KMS-11 (cell line): ENCODE measurements at regions not wholly inside any gene's neighbourhood (a gene's known extent, or its start where the extent isn't known, plus 50 kb on each side); places are given as distances from the start of the nearest gene placed in this dataset.

ENCODE experiments used
- H2AFZ ChIP-seq: fragments of 200-600 bp; sonication (generic); 2 replicates; pipeline ENCODE4 v1.6.1; 2016; ENCODE audit warnings: antibody characterized with exemption, mixed run types, low read depth
- H3K27ac ChIP-seq: fragments of 200-600 bp; sonication (generic); 2 replicates; pipeline ENCODE4 v1.6.1; 2016; ENCODE audit warnings: mild to moderate bottlenecking, mixed run types
- H3K27me3 ChIP-seq: fragments of 200-600 bp; sonication (generic); 2 replicates; pipeline ENCODE4 v1.6.1; 2017; ENCODE audit warnings: mild to moderate bottlenecking, low read depth, mixed run types, moderate library complexity; ENCODE audit not compliant: insufficient read depth
- H3K36me3 ChIP-seq: fragments of 200-600 bp; sonication (generic); 2 replicates; pipeline ENCODE4 v1.6.1; 2017; ENCODE audit warnings: mild to moderate bottlenecking, mixed run types; ENCODE audit not compliant: insufficient read depth
- H3K4me1 ChIP-seq: fragments of 200-600 bp; sonication (generic); 2 replicates; pipeline ENCODE4 v1.6.1; 2016; ENCODE audit warnings: mild to moderate bottlenecking, low read depth, mixed run types; ENCODE audit not compliant: poor library complexity, severe bottlenecking
- H3K4me2 ChIP-seq: fragments of 200-600 bp; sonication (generic); 2 replicates; pipeline ENCODE4 v1.7.0; 2016; ENCODE audit warnings: mild to moderate bottlenecking, mixed run types
- H3K4me3 ChIP-seq: fragments of 200-600 bp; sonication (generic); IDR thresholded peaks from 2 replicates; pipeline ENCODE4 v1.6.1; 2017; ENCODE audit warnings: low read depth, low read length, mixed read lengths; ENCODE audit not compliant: insufficient read depth
- H3K79me2 ChIP-seq: fragments of 200-600 bp; sonication (generic); 2 replicates; pipeline ENCODE4 v1.6.1; 2016; ENCODE audit warnings: low read depth, mixed run types; ENCODE audit not compliant: insufficient read depth
- H3K9ac ChIP-seq: fragments of 200-600 bp; sonication (generic); 2 replicates; pipeline ENCODE4 v1.6.1; 2016; ENCODE audit warnings: mild to moderate bottlenecking, mixed run types
- H4K20me1 ChIP-seq: fragments of 200-600 bp; sonication (generic); 2 replicates; pipeline ENCODE4 v1.6.1; 2016; ENCODE audit warnings: mild to moderate bottlenecking, mixed run types; ENCODE audit not compliant: insufficient read depth
- TF ChIP-seq, protein P1 (sequence below): fragments of 200-600 bp; sonication (generic); conservative IDR thresholded peaks from 2 replicates; pipeline ENCODE4 v1.6.1; 2017; ENCODE audit warnings: low read depth, mild to moderate bottlenecking, antibody characterized with exemption, low read length, moderate library complexity, mixed read lengths

DNA sequence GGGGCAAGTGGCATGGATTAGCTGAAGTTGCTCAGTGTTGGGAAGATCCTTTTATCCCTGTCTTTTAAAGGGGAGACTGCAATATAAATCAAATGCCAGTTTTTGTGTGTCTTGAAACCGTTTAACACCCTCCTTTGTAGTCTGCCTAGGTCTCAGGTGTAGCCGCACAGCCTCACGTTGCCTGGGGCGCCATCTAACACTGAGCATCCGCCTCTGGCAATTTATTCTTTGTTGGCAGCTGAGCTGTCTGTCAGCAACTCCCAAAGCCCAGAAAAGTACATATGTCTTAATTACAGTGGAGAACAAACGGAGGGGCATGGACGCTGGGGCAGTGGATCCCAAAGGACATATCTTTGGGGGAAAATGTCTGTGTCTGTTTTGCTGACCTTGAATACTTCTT is 254.7 kb downstream of the STK31 start:
- Histone ChIP-seq H3K27ac (no peak overlapping the region), H3K79me2 (no peaks in the 10 kb centered on the region), H3K36me3 (no peaks in the 10 kb centered on the region), H3K27me3 (no peaks in the 10 kb centered on the region), H3K4me2 (no peak overlapping the region), H3K4me1 (no peaks in the 10 kb centered on the region), H3K4me3 (no peak overlapping the region), H2AFZ (no peak overlapping the region), H4K20me1 (no peaks in the 10 kb centered on the region), H3K9ac (no peak overlapping the region)
- TF ChIP-seq, protein P1, sequence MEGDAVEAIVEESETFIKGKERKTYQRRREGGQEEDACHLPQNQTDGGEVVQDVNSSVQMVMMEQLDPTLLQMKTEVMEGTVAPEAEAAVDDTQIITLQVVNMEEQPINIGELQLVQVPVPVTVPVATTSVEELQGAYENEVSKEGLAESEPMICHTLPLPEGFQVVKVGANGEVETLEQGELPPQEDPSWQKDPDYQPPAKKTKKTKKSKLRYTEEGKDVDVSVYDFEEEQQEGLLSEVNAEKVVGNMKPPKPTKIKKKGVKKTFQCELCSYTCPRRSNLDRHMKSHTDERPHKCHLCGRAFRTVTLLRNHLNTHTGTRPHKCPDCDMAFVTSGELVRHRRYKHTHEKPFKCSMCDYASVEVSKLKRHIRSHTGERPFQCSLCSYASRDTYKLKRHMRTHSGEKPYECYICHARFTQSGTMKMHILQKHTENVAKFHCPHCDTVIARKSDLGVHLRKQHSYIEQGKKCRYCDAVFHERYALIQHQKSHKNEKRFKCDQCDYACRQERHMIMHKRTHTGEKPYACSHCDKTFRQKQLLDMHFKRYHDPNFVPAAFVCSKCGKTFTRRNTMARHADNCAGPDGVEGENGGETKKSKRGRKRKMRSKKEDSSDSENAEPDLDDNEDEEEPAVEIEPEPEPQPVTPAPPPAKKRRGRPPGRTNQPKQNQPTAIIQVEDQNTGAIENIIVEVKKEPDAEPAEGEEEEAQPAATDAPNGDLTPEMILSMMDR: no peak

- Histone ChIP-seq H3K9ac (no peak overlapping the region), H3K27me3 (no peaks in the 10 kb centered on the region), H3K36me3 (no peaks in the 10 kb centered on the region), H4K20me1 (no peaks in the 10 kb centered on the region), H3K27ac (no peak overlapping the region), H3K4me2 (no peak overlapping the region), H2AFZ (no peak overlapping the region), H3K79me2 (no peaks in the 10 kb centered on the region), H3K4me1 (no peaks in the 10 kb centered on the region), H3K4me3 (no peak overlapping the region)
- TF ChIP-seq, protein P1: no peak
Observed at GRCh38 chr7:23965296-23965695, 255.3 kb downstream of the STK31 start.

- no peaks in the 10 kb centered on the region for H3K27me3 ChIP-seq
- no peaks in the 10 kb centered on the region for H3K79me2 ChIP-seq
- no peak overlapping the region for H3K4me2 ChIP-seq
- H3K4me3 ChIP-seq: no peak overlapping the region
- no peak overlapping the region for H2AFZ ChIP-seq
- no peaks in the 10 kb centered on the region for H3K36me3 ChIP-seq
- H4K20me1 ChIP-seq: no peaks in the 10 kb centered on the region
- no peak overlapping the region for H3K27ac ChIP-seq
- H3K4me1 ChIP-seq: no peaks in the 10 kb centered on the region
- H3K9ac ChIP-seq: no peak overlapping the region
- TF ChIP-seq, protein P1: no peak
Observed at GRCh38 chr7:23966941-23967340, 256.9 kb downstream of the STK31 start.

DNA sequence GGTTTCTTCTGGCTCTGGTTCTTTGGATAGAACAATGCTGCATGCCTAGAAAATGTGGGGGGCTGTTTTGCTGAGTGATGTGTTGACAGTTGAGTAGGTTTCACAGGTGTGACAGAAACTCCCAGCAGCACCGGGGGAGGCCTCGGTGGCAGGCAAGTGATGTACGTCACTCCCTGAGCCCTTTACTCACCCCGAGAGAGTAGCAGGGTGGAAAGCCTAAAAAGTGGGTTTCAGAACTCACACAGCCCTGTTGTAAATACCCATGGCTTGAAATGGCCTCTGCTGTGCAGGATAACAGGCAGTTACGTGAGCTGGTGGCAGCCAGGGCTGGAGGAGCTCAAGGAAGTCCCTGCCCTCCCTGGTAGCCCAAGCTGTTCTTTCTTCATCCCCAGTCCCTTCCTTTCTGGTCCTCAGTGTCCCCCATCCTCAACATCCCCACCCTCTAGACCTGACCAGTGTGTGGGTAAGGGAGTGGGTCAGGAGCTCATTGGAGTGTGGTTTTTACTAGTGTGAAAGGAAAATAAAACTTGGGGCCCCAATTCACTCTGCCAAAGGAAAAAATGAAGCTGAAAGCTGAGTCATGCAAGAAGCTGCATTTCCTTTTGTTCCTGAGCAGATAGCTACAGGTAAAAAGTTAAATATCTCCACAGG is 258.1 kb downstream of the STK31 start:
- no peak overlapping the region for H3K27ac ChIP-seq
- H2AFZ ChIP-seq: no peak overlapping the region
- H3K9ac ChIP-seq: no peak overlapping the region
- H3K4me3 ChIP-seq: no peak overlapping the region
- no peaks in the 10 kb centered on the region for H3K27me3 ChIP-seq
- H3K79me2 ChIP-seq: no peaks in the 10 kb centered on the region
- H3K4me1 ChIP-seq: no peaks in the 10 kb centered on the region
- no peak overlapping the region for H3K4me2 ChIP-seq
- TF ChIP-seq, protein P1: no peak
- H3K36me3 ChIP-seq: no peaks in the 10 kb centered on the region
- H4K20me1 ChIP-seq: no peaks in the 10 kb centered on the region
